Psoas muscle (tissue), 7 donors: ENCODE measurements at regions not wholly inside any gene's neighbourhood (a gene's known extent, or its start where the extent isn't known, plus 50 kb on each side); places are given as distances from the start of the nearest gene placed in this dataset.

ENCODE experiments used
- ATAC-seq, 4 donors: fragments of 200-7000 bp; cut with Tn5 transposase; one replicate each; pipeline ENCODE4 v1.9.1; 2020; ENCODE audit warnings: moderate library complexity in 3 of 4, mild to moderate bottlenecking in 2 of 4
- DNase-seq, 2 donors: peaks; one replicate each; pipeline ENCODE4 v3.0.0-alpha.2; 2020
- H3K27ac ChIP-seq: fragments of 200-600 bp; one replicate; pipeline ENCODE4 v1.8.0; 2022
- H3K27me3 ChIP-seq, 3 donors: fragments of 200-600 bp in 1 of 3; one replicate each; pipeline versions ENCODE4 v1.6.1 to v1.8.0; 2013 to 2022; ENCODE audit warnings: low read length in 2 of 3, mild to moderate bottlenecking in 2 of 3, moderate library complexity in 1 of 3; ENCODE audit not compliant: insufficient read depth in 3 of 3
- H3K36me3 ChIP-seq, 2 donors: fragments of 200-600 bp in 1 of 2; one replicate each; pipeline versions ENCODE4 v1.6.1 to v1.8.0; 2013 to 2022; ENCODE audit warnings: low read depth in 1 of 2, mild to moderate bottlenecking in 1 of 2, moderate library complexity in 1 of 2; ENCODE audit not compliant: insufficient read depth in 1 of 2
- H3K4me1 ChIP-seq: fragments of 200-600 bp; one replicate; pipeline ENCODE4 v1.8.0; 2022
- H3K4me3 ChIP-seq: fragments of 200-600 bp; one replicate; pipeline ENCODE4 v1.8.0; 2022; ENCODE audit warnings: mild to moderate bottlenecking
- H3K9me3 ChIP-seq: fragments of 200-600 bp; one replicate; pipeline ENCODE4 v1.8.0; 2022
- WGBS, 3 donors: extraction: QIAGEN DNeasy Blood & Tissue Kit; methylation state at CpG; one replicate each; pipeline versions ENCODE4 v1.1.6 to v1.1.7; 2013; 5-methylcytosine and 5-hydroxymethylcytosine counted together
- intact Hi-C, 2 donors: fragments of 100-400 bp; cut with DNase I; formaldehyde crosslinking; loops; one replicate each; pipeline versions ENCODE4 v1.11.0 to v1.14.2; 2022
- TF ChIP-seq, protein P1 (sequence below): fragments of 200-600 bp; IDR thresholded peaks from one replicate; pipeline ENCODE4 v1.8.0; 2022; ENCODE audit warnings: antibody characterized with exemption
- donor health status: healthy with polysubstance abuse.
- donor health status: DM: no; HTN: no; CAD: no; lungs with moderate emphysema.
- donor health status: Bipolar disorder and iron deficiency.
- donor health status: healthy.
- donor health status: DM: yes; HTN: yes; CAD: no.
- donor health status: DM: no; HTN: no; CAD: no.
- donor health status: DM: yes; HTN: yes; CAD: no.

GRCh38 chr15:23897091-23897490 lies 210.0 kb upstream of the NDN start:
- H3K36me3 ChIP-seq, result no peaks in the 10 kb centered on the region
- H3K4me3 ChIP-seq, result no peak overlapping the region
- H3K27ac ChIP-seq, result no peak overlapping the region
- no peak for ATAC-seq
- TF ChIP-seq, protein P1, sequence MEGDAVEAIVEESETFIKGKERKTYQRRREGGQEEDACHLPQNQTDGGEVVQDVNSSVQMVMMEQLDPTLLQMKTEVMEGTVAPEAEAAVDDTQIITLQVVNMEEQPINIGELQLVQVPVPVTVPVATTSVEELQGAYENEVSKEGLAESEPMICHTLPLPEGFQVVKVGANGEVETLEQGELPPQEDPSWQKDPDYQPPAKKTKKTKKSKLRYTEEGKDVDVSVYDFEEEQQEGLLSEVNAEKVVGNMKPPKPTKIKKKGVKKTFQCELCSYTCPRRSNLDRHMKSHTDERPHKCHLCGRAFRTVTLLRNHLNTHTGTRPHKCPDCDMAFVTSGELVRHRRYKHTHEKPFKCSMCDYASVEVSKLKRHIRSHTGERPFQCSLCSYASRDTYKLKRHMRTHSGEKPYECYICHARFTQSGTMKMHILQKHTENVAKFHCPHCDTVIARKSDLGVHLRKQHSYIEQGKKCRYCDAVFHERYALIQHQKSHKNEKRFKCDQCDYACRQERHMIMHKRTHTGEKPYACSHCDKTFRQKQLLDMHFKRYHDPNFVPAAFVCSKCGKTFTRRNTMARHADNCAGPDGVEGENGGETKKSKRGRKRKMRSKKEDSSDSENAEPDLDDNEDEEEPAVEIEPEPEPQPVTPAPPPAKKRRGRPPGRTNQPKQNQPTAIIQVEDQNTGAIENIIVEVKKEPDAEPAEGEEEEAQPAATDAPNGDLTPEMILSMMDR, result no peak
- no peak for DNase-seq
- H3K27me3 ChIP-seq, result no peaks in the 10 kb centered on the region
- H3K9me3 ChIP-seq, result peaks cover 8% of the 10 kb centered on the region
- intact Hi-C loops, result no loop called here
- no peaks in the 10 kb centered on the region for H3K4me1 ChIP-seq
- WGBS, 3 donors, result 57 to 61% (median 58%) methylated on average over 6 of the region's 6 CpGs

GRCh38 chr15:23897531-23897930 lies 210.4 kb upstream of the NDN start:
- peaks cover 8% of the 10 kb centered on the region for H3K9me3 ChIP-seq
- DNase-seq (no peak), ATAC-seq (no peak)
- intact Hi-C loops, result no loop called here
- no peaks in the 10 kb centered on the region for H3K36me3 ChIP-seq
- no peak overlapping the region for H3K27ac ChIP-seq
- H3K4me3 ChIP-seq, result no peak overlapping the region
- 33 to 43% (median 43%) methylated on average over 24 of the region's 24 CpGs for WGBS, 3 donors
- TF ChIP-seq, protein P1, result no peak
- no peaks in the 10 kb centered on the region for H3K4me1 ChIP-seq
- no peaks in the 10 kb centered on the region for H3K27me3 ChIP-seq

GRCh38 chr15:23910030-23910429 lies 222.9 kb upstream of the NDN start:
- Histone ChIP-seq H3K27ac (no peak overlapping the region), H3K27me3 (no peaks in the 10 kb centered on the region), H3K4me3 (no peak overlapping the region), H3K4me1 (no peaks in the 10 kb centered on the region), H3K36me3 (no peaks in the 10 kb centered on the region), H3K9me3 (no peaks in the 10 kb centered on the region)
- no peak for DNase-seq
- ATAC-seq, result no peak
- intact Hi-C loops, result no loop called here
- 33 to 60% (median 39%) methylated on average over 2 of the region's 2 CpGs for WGBS, 3 donors
- TF ChIP-seq, protein P1, result no peak

DNA sequence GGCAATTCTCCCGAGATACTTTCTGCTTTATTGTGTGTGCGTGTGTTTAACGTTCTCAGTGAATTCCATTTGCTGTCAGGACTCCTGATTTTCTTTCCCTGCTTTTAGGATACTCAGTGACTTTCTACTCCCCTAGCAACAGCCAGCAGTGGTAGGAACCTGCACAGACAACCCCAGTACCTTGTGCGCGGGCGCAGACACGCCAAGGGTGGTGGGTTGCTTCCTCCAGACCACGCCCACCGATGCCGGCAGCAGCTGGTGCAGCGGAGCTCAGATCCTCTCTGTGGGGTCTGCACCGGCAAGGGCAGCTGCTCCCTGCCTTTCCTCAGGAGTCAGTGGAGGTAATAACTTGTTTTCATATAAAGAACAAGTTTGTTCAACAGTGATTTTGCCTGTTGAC lies 225.1 kb upstream of the NDN start:
- TF ChIP-seq, protein P1, result no peak
- no peaks in the 10 kb centered on the region for H3K27me3 ChIP-seq
- H3K4me3 ChIP-seq, result no peak overlapping the region
- intact Hi-C loops, result no loop called here
- ATAC-seq, result no peak
- no peaks in the 10 kb centered on the region for H3K4me1 ChIP-seq
- DNase-seq, result no peak
- no peaks in the 10 kb centered on the region for H3K9me3 ChIP-seq
- no peak overlapping the region for H3K27ac ChIP-seq
- H3K36me3 ChIP-seq, result no peaks in the 10 kb centered on the region
- WGBS, 3 donors, result 25 to 27% (median 26%) methylated on average over 12 of the region's 12 CpGs

- Histone ChIP-seq H3K27ac (no peak overlapping the region), H3K4me1 (no peaks in the 10 kb centered on the region), H3K36me3 (no peaks in the 10 kb centered on the region), H3K27me3 (no peaks in the 10 kb centered on the region), H3K9me3 (no peaks in the 10 kb centered on the region), H3K4me3 (no peak overlapping the region)
- DNase-seq, result no peak
- no peak for ATAC-seq
- WGBS, 3 donors, result 67 to 69% (median 67%) methylated on average over 5 of the region's 5 CpGs
- TF ChIP-seq, protein P1, result no peak
- intact Hi-C loops, result no loop called here
Measured at GRCh38 chr15:23913081-23913480, 226.0 kb upstream of the NDN start.
